SW 1271 (cell line): ENCODE measurements at regions not wholly inside any gene's neighbourhood (a gene's known extent, or its start where the extent isn't known, plus 50 kb on each side); places are given as distances from the start of the nearest gene placed in this dataset.
A peak's percentile ranks its signal among the peaks of the same experiment; 100 is the strongest.

ENCODE experiments used
- DNase-seq, 2 experiments: peaks; one replicate each; lab custom pipeline; 2025; lab: John Stamatoyannopoulos, UW

DNA sequence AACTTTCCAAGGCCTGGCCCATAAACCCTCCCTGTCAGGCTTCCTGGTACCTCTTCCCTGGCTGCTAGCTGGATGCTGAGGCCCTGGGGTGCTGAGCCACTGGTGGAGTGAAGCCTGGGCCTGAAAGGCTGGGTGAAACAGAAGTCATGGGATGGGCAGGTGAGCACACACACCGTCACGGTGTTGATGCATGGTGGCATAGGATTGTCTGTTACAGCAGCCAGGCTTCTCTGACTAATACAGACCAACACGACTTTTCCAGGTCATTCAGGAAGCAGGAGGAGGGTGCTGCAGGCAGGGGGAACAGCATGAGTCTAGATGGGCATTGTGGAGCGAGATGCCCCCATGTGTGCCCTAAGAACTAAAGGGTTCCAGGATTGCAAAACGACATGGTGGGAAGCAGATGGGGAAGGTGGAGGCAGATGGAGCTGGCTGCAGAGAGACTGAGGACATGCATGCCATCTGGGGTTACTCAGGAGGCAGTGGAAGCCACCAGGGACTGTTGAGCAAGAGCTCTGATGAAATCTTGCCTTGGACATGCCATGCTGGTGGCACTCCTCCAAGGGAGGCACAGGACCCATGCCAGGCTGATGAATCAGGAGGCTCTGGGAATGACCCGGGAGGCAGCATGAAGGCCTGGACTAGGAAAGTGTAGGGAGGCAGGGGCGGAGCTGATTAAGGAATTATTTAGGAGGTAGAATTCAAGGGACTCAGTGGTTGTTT is 480.9 kb downstream of the TSN start:
- peak; percentile 67 to 88 for DNase-seq

DNA sequence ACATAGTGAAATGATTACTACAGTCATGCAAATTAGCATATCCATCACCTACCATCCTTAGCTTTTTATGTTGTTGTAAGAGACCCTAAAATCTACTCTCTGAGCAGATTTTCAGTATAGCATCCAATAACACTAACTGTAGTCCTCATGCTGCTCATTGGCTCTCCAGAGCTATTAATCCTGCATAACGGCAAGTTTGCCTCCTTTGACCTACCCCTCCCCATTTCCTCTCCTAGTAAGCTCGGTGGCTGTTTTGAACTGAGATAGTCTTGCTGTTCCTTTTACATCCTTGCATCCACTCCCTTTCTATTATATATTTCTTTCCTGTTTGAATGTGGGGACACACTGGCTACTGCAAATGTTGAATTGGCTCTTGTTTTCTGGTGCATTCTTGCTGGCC is 481.5 kb downstream of the TSN start:
- DNase-seq: no peak

DNA sequence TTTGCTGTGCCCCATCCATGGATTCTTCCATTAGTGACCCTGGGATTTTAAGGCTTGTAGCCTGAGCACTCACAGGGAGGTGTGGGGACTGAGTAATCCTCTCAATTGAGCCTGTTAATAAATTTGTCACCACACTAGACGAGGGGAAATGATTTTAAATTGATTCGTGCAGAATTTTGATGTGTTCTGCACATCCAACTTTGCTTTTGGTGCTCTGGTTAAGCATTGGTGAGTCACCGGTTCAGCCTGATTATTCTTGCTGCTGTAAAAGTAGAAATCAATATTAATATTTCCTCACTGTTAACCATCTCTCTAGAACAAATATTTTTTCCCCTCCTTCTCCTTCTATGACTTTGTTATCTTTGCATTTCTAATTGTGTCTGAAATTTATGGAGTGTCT is 482.0 kb downstream of the TSN start:
- DNase-seq: no peak

DNA sequence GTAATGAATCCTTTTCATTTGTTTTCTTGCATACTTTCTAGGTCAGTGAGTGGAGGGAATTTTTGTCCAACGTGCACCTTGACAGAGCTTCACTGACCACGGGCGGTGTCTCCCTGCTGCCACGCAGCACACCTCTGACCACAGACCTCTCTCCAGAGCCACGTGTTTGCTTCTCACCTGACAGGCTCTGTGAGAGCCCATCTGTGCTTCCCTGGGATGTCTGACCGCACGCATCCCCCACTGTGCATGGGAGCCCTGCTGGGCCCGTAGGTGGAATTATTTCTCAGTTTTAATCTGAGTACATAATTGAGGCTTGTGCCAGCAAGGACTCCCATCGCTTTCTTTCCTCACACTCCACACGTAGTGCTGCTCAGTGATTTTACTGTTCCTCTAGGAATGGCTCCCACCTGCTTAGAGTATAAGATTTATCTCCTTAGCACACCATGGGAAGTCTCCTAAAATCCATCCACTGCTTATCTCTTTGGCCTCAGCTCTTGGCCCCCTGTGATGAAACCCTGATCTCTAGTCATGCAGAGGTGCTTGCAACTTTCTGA is 482.6 kb downstream of the TSN start:
- DNase-seq: no peak

DNA sequence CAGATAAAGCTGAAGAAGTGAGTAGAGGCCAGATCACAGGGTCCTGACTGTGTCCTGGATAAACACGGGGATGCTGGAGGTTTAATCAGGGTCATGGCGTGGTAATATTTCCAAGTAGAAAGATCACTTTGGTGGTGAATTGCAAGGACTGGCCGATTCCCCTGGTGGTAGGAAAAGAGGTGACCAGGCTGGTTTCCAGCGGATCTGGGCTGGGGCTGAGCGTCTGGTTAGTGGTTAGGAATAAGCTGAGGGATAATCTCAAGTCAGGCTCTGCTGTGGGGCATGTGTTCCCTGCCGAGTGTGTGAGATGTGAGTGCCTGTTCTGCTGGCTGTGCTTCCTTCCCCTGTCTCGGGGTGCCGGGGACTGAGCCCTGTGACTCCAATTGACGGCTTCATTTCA is 484.0 kb downstream of the TSN start:
- no peak for DNase-seq

DNA sequence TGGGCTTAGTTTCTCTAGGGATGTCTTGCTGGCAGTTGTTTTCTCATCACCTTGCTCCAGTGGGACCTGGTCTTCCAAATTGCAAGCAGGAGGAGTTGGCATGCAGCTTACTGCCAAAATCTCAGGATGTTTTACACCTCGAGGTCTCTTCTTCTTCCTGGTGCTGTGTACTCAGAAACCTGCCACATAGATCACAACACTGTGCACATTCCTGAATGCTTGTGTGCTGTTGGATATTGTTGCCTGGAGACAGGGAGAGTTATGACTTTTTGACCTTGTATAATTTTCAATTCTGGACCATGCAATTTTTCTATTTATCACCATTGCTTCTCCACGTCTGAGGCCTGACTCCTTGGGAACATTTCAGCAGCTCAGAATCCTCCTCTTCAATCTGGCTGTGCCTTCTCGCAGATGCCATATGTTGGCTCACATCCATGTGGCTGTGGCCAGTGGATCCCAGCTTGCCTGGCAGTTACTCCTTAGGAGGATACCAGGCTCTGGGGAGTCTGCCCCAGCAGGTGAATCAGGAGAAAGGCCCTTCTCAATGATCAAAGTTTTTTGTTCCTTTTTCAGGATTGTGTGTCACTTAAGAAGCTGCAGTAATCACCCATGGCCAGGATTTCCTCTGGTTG is 489.3 kb downstream of the TSN start:
- peak in 1 of 2 experiments; percentile 27 for DNase-seq

DNA sequence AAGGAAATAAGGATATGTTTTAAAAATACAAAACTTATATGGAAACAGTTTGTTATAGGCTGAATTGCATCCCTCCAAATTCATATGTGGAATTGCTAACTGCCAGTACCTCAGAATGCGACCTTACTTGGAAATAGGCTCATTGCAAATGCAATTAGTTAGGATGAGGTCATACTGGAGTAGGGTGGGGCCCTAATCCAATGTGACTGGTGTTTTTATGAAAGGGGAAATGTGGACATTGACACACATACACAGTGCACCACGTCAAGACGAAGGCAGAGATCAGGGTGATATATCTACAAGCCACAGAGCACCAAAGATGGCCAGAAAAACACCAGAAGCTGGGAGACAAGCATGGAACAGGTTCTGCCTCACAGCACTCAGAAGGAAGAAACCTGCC is 494.2 kb downstream of the TSN start:
- DNase-seq: no peak

DNA sequence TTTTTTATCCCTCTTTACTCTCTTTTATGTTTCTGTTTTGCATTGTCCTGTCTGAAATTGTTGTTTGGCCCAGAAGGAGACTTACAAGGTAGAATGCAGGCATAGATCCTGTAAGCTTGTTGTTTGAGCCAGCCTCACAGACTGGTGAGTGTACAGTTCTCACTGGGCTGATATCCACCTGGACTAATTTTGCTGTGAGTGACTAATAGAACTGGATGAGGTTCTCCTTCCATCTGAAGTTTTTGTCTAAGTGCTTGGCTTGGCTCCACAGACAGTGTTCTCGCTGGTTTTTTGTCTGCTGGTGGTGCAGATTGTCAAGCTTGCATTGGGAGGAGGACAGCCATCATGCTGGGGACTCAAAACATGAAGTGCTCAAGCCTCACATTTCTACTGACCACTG is 495.7 kb downstream of the TSN start:
- DNase-seq: no peak

DNA sequence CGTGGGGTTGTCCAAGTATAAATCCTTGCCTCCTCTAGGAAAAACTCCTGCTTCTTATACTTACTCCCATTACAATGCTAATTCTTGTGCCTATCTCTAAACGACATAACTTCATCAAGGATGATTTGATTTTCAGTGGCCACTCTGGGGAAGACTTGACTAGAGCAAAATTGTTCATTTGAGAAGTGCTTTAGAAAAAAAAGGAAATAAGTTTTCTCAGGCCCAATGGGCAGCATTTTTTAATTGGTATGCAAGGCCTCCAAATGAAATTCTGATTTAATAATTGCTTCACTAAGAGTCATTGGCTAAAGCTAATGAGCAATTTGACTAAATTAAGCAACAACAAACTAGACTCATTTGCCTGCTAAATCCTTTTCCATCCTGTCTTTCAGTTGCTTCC is 496.1 kb downstream of the TSN start:
- DNase-seq: no peak

DNA sequence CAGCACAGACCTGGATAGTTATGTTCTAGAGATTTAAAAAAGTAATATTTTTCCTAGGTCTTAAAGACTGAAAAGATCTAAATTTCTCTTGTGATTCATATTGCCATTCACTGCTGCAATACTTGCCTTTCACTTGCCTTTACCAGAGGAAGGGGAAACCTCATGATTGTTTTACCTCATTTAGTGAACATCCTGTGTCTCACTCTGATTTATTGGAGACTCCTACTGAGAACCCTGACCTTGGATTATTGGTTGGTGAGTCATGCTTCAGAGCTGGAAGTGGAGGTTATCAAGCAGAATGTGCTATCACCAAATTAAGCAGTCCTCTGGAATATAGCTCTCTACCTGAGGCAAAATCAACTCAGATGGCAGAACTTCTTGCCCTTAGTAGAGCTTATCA is 500.5 kb downstream of the TSN start:
- peak; percentile 48 to 87 for DNase-seq

DNA sequence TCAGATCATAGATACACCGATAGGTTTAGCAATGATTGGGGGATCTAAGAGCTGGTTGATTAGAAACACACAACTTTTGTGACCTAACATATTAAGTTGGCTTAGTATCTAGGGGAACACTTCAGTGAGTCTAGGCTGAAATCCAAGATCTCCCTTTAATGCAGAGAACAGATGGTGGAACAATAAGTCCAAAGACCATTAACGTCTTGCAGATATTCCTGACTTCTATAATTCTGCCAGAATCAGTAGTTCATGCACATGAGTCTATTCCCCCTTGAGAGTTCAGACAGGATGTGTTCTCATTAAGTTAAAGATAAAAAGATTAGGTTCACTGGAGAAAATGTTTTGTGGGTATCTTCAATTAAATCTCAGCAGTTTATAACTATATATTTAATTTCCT is 506.5 kb downstream of the TSN start:
- no peak for DNase-seq

DNA sequence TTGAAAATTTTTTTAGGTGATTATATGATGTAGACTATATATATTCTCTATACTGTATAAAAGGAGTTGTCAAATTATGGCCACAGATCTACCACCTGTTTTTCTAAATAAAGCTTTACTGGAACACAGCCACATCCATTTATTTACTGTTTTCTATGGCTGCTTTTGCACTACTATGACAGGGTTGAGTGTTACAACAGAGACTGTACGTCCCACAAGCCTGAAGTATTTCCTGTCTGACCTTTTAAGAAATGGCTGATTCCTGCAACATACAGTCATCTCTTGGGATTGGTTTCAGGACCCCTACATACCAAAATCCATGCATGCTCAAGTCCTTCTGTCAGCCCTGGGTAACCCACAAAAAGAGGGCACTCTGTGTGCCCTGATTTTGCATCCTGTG is 508.3 kb downstream of the TSN start:
- no peak for DNase-seq

DNA sequence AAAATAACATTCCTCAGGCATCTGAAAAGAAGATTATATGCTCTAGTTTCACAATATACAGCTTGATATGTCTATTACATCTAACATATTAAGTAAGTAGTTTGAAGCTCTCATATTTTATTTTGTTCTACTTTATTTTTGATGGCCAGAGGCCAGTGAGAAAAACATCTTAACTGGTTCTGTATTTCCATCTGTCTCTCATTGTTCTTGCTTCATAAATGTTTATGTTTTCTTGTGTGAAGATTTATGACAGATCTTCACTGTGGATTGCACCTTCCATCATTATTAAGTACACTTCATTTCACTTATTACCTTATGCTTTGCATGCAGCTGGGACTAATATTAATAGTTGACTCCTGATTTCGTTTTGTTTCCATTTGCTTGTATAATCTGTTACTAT is 511.2 kb downstream of the TSN start:
- no peak for DNase-seq

DNA sequence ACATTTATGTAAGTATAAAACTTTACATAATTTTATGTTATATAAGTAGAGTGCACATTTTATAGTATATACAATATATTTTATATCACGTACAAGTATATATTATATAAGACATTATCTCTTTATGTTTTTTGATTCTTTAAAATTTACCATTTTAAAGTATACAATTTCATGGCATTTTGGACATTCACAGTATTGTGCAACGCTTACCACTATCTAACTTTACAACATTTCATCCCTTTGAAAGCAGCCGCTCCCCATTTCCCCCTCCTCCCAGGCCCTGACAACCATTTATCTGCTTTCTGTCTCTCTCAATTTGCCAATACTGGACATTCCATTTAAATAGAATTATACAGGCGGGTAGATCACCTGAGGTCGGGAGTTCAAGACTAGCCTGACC is 512.5 kb downstream of the TSN start:
- DNase-seq: no peak

DNA sequence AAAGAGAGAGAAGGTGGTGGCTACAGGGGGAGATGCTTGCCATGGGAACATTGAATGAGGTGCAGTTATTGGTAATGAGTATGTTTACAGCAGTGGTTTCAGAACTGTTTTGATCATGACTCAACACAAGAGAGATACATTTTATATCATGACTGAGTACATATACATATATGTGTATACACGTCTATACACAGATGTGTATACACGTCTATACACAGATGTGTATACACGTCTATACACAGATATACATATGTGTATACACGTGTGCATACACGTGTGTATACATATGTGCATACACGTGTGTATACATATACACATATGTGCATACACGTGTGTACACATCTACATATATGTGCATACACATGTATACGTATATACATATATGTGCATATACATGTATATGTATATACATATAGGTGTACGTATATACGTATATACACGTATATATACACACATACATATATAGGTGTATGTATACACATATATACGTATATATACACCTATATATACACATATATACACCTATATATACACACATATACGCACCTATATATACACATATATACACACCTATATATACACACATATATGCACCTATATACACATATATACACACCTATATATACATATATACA is 518.5 kb downstream of the TSN start:
- DNase-seq: no peak

DNA sequence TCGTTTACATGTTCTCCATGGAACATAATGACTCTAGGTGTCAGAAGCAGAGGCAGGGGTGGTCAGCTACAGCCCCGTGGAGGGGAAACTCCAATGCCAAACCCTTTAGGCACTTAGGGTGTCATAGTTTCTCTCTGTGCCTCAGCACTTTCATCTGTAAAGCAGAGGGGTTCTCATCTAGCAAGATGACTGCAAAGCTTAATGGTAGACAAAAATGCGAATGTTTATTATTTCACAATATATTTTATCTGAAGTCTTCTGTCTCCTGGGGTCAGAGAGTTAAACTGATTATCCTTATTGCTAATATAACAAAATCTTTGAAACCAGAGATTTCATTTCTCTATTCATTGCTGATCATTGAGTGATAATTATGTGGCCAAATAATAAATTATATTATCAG is 522.5 kb downstream of the TSN start:
- no peak for DNase-seq

DNA sequence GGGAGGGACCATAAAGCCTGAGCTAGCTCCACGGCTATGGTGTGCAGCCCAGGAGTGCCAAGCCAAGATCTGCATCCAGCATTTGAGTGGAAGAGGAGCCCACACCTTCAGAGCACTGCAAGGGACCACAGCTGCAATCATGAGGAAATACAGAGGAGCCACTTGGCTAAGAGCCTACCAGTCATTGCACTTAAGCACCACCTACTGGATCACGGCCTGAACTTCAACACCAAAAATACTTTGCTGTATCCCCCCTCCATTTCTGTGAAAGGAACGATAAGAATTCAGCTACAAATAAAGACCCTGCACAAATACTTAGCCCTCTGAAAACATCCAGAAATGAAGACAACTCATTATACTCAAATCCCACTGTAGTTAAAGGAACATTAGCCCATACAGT is 545.3 kb downstream of the TSN start:
- no peak for DNase-seq

DNA sequence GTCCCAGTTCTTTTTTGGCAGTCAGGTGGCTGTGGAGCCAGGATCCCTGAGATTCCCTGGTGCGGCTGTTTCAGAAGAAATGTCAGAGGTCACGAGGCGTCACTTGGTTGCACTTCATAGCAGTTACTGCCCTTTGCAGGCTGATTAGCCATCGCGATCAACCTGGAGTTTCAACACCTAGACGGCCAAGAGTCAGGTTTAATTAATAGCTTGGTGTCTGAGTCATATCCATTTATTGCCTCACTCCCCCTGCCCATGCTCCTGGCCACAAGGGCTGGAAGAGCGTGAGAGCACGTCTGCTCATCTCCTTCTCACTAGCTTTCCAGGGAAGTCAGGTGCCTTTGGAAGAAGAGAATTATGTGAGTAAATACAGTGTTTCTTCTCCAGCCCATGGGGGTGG is 552.3 kb downstream of the TSN start:
- DNase-seq: no peak

DNA sequence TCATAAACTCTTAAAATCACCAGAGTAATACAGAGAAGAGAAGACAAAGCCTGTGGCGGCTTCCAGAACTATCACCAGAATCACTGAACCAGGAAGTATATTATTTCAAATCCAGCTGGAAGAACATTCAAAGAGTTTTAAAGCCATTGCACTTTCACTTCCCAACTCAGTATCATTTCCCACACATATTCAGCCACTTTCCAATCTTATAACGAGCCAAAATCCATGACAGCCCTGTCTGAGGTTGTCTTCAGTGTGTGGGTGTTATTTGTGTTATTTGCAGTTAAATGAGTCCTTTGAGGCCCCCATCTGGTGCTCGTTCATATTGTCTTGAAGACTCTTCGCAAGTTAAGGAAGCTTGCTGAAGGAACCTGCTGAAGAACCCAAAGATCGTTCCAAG is 559.9 kb downstream of the TSN start:
- DNase-seq: no peak

DNA sequence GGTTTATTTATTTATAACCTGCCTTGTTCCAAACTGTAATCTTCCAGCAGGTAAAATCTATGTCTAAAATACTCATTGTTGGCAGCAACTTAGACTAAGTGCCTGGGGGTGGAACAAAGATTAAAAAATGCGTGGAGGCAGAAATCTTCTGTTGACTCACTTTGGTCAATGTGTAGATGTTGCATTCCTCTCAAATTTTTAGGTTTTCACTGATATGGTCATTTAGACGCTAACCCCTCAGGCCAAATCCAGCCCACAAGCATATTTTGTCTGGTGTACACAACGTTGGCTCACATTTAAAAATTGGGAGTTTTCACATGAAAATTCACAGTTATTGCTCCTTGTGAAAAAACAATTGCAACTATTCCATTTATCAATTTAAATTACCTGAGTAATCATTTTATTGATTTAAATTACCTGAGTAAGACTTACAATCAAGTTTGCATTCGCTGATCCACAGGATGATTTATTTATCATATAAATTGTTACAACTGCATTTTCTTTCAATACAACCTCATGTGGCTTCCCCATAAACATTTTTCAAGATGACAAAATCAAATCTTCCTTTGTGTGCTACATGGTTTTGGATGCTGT is 564.2 kb downstream of the TSN start:
- DNase-seq: no peak

DNA sequence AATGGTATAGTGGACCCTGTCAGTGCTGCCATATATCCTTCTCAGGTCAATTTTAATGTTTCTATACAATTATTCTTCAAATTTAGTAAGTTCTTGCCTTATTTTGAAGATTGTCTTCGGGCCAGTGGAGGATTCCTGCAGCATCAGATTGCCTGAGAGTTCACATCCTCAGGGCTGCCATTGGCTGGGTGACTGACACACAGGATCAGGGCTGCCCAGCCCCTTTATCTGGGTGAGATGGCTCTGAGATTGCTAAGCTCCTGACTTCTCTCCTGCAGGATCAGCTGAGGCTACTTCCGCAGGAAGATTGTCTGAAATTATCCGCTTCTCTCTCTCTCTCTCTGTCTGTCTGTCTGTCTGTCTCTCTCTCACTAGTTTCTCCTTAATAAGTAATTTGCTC is 567.4 kb downstream of the TSN start:
- DNase-seq: no peak

DNA sequence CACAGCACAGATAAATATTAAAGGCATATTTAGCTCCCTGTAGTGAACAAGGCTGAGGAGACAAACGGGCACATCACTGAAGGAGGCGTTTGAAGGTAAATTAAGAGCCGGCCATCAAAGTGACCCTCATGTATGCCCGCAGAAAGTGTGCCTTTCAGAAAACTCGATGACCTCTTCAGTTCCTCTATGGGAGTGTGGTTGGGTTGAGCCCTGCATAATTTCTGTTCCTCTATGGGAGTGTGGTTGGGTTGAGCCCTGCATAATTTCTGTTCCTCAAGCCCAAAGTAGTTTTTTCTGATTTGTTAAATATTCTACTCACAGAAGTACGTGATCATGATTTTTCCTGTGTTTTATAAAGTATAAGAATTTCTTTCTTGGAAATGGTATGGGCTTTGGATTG is 568.5 kb downstream of the TSN start:
- DNase-seq: no peak

DNA sequence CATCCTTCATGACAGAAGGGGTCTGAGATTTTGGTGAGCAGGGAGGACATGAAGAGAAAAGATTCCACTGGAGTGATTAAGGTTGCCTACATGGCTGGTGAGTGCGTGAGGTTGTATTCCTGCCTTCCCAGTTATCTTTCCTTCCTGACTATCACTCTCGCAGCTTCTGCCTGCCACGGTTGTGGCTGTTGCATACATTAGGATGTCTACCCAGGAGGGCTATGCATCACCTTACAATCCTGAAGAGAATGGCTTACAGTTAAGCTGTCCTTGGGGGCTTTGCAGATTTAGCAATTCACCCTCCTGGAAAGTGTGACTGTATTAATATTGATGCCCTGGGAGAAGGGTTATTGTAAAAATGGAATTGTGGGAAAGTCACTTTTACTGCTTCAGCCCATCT is 571.0 kb downstream of the TSN start:
- DNase-seq: no peak
